ENCODE measurements at regions not wholly inside any gene's neighbourhood (a gene's known extent, or its start where the extent isn't known, plus 50 kb on each side); places are given as distances from the start of the nearest gene placed in this dataset.
"Not testable (repeated sequence)": the region's sequence is repeated elsewhere in the genome, so short reads cannot be mapped to it uniquely, and the experiment has no call there.

GRCh38 chr18:14450637-14451009, 92.8 kb downstream of the POTEC start:
- TF ChIP-seq EZH2 (IDR thresholded peaks at IDR 0.05; ENCODE audit: insufficient read depth, poor library complexity, severe bottlenecking); EZH2phosphoT487 (IDR thresholded peaks at IDR 0.05; ENCODE audit: insufficient read depth, low read depth): not testable (repeated sequence)

All from GM23248 (cell line).